MCF 10A (cell line): ENCODE measurements at regions not wholly inside any gene's neighbourhood (a gene's known extent, or its start where the extent isn't known, plus 50 kb on each side); places are given as distances from the start of the nearest gene placed in this dataset.

ENCODE experiments used
- BruUV-seq: library from RNA; stranded (reverse); fragments of 400-500 nt; replicated peaks from 2 replicates; lab custom pipeline; 2021; lab: Mats Ljungman, UMichigan
- CTCF ChIA-PET: fragments of 300-600 bp; sonication (Branson Sonifier 250); formaldehyde crosslinking; extraction: SDS; loops from one replicate; lab custom pipeline; 2021; ENCODE audit warnings: antibody characterized with exemption, inconsistent platforms; lab: Yijun Ruan, JAX
- POLR2A ChIA-PET: fragments of 300-600, 350-650 bp; sonication (Branson Sonifier 250); formaldehyde crosslinking; extraction: SDS; loops from one replicate; lab custom pipeline; 2020; ENCODE audit warnings: antibody characterized with exemption, inconsistent platforms; lab: Yijun Ruan, JAX
- DNase-seq: peaks from one replicate; pipeline ENCODE4 v3.0.0-alpha.2; 2018; ENCODE audit not compliant: unreplicated experiment
- H3K27ac Mint-ChIP-seq: one replicate; pipeline ENCODE4 v1.8.0; 2022; ENCODE audit warnings: mild to moderate bottlenecking, low read depth, mixed read lengths; ENCODE audit not compliant: unreplicated experiment
- H3K27me3 Mint-ChIP-seq: one replicate; pipeline ENCODE4 v1.8.0; 2022; ENCODE audit warnings: mixed read lengths; ENCODE audit not compliant: insufficient read depth, unreplicated experiment
- H3K36me3 Mint-ChIP-seq: one replicate; pipeline ENCODE4 v1.8.0; 2022; ENCODE audit warnings: mild to moderate bottlenecking, moderate library complexity, mixed read lengths; ENCODE audit not compliant: insufficient read depth, unreplicated experiment
- H3K4me1 Mint-ChIP-seq: one replicate; pipeline ENCODE4 v1.8.0; 2022; ENCODE audit warnings: mixed read lengths; ENCODE audit not compliant: insufficient read depth, unreplicated experiment
- H3K4me3 Mint-ChIP-seq: one replicate; pipeline ENCODE4 v1.8.0; 2022; ENCODE audit warnings: mild to moderate bottlenecking, moderate library complexity, mixed read lengths; ENCODE audit not compliant: unreplicated experiment
- H3K9me3 Mint-ChIP-seq: one replicate; pipeline ENCODE4 v1.8.0; 2022; ENCODE audit warnings: mixed read lengths; ENCODE audit not compliant: unreplicated experiment
- intact Hi-C: fragments of 100-400 bp; cut with micrococcal nuclease; formaldehyde crosslinking; loops from 2 replicates; pipeline ENCODE4 v1.14.1; 2022
- TF ChIP-seq, protein P1 (sequence below): fragments of 200-600 bp; IDR thresholded peaks from one replicate; pipeline ENCODE4 v1.8.0; 2022; ENCODE audit warnings: antibody characterized with exemption, mild to moderate bottlenecking; ENCODE audit not compliant: unreplicated experiment

DNA sequence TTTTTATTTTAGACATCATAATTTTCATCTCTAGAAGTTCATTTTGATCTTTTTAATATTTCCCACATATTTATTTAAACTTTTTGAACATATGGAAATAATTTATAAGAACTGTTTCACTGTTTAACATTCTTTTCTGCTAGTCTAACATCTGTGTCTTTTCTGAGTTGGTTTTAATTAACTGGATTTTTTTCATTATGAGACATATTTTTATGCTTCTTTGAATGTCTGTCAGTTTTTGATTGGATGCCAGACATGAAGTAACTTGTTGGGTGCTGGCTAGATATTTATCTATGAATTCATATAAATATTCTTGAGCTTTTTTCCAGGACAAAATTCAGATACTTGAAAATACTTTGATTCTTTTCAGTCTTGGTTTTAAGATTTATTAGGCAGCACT, 317.8 kb upstream of the NCAM1 start:
- BruUV-seq, result no TSS peak
- H3K9me3 Mint-ChIP-seq, result peaks cover 24% of the 10 kb centered on the region

DNA sequence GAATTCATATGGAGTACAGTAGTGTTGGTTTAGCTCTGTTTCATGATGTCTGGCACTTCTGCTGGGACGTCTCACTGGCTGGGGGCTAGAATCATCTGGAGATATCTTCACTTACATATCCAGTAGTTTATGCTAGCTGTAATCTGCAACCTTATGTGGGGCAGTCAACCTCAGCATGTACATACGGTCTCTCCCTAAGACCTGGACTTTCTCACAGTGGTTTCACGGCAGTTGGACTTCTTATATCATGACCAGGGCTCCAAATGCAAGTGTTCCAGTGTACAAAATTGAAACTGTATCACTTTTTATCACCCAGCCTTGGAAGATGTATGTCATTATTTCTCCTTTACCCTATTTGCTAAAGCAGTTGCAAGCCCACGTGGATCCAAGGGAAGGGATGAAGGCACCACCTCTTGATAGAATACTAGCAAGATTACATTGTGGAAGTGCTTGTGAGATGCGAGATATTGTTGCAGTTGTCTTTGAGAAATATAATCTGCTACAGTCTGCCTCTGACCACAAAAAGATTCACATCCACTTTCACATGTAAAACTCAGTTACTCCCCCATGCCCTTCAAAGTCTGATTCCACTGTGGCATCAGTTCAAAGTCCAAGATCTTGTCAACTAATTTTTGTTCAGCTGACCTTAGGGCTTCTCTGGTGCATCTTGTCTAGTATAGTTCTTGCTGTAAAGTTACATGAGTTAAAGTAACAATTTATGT, 316.6 kb upstream of the NCAM1 start:
- H3K27me3 Mint-ChIP-seq, result no peaks in the 10 kb centered on the region
- no peak overlapping the region for H3K27ac Mint-ChIP-seq
- BruUV-seq, result no TSS peak

More for the DNA sequence above, 317.8 kb upstream of the NCAM1 start:
- POLR2A ChIA-PET, result no interaction called here
- TF ChIP-seq, protein P1, sequence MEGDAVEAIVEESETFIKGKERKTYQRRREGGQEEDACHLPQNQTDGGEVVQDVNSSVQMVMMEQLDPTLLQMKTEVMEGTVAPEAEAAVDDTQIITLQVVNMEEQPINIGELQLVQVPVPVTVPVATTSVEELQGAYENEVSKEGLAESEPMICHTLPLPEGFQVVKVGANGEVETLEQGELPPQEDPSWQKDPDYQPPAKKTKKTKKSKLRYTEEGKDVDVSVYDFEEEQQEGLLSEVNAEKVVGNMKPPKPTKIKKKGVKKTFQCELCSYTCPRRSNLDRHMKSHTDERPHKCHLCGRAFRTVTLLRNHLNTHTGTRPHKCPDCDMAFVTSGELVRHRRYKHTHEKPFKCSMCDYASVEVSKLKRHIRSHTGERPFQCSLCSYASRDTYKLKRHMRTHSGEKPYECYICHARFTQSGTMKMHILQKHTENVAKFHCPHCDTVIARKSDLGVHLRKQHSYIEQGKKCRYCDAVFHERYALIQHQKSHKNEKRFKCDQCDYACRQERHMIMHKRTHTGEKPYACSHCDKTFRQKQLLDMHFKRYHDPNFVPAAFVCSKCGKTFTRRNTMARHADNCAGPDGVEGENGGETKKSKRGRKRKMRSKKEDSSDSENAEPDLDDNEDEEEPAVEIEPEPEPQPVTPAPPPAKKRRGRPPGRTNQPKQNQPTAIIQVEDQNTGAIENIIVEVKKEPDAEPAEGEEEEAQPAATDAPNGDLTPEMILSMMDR, result no peak
- Mint-ChIP-seq H3K4me1 (no peaks in the 10 kb centered on the region), H3K27ac (no peak overlapping the region), H3K4me3 (no peak overlapping the region), H3K27me3 (no peaks in the 10 kb centered on the region), H3K36me3 (no peaks in the 10 kb centered on the region)
- CTCF ChIA-PET, result no interaction called here
- no peak for DNase-seq
- intact Hi-C loops, result no loop called here

DNA sequence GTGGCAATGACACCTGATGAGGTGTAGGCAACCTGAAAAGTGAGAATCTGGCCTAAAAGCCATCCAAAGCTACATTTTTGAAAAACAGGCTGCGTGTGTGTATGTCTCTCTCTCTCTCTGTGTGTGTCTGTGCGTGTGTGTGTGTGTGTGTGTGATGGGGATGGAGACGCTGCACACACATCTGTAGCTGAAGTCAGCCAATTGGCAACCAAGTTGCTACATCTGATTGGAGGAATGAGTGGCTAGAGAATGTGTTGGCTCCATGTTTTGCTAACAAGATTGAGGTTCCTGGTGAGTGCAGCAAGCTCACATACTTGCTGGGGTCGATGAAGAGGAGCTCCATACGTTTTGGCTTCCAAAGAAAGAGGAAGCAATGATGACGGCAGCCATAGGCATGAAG, 311.4 kb upstream of the NCAM1 start:
- intact Hi-C loops, result no loop called here
- no peaks in the 10 kb centered on the region for H3K27me3 Mint-ChIP-seq
- ChIA-PET CTCF (interaction anchor here (0.6 to 1.8 kb wide), 5 partner anchors 41 to 602 kb away, joined by 3 to 5 read pairs (median 3); no protein-coding TSS in a partner anchor), POLR2A (no interaction called here)
- no peaks in the 10 kb centered on the region for H3K9me3 Mint-ChIP-seq
- peaks cover 10% of the 10 kb centered on the region for H3K4me1 Mint-ChIP-seq
- BruUV-seq, result no TSS peak
- TF ChIP-seq, protein P1, result no peak
- no peak for DNase-seq
- H3K4me3 Mint-ChIP-seq, result no peak overlapping the region
- H3K36me3 Mint-ChIP-seq, result no peaks in the 10 kb centered on the region
- no peak overlapping the region for H3K27ac Mint-ChIP-seq

More for the DNA sequence above, 316.6 kb upstream of the NCAM1 start:
- intact Hi-C loops, result no loop called here
- no peak for DNase-seq
- Mint-ChIP-seq H3K9me3 (peaks cover 23% of the 10 kb centered on the region), H3K4me1 (no peaks in the 10 kb centered on the region), H3K36me3 (no peaks in the 10 kb centered on the region), H3K4me3 (no peak overlapping the region)
- ChIA-PET CTCF (interaction anchor here (0.6 to 0.9 kb wide), 2 partner anchors 931 to 1086 kb away, joined by 3 to 4 read pairs; no protein-coding TSS in a partner anchor), POLR2A (interaction anchor here (0.6 kb wide), 1 partner anchor 1134 kb away, joined by 4 read pairs; no protein-coding TSS in a partner anchor)
- TF ChIP-seq, protein P1, result no peak

DNA sequence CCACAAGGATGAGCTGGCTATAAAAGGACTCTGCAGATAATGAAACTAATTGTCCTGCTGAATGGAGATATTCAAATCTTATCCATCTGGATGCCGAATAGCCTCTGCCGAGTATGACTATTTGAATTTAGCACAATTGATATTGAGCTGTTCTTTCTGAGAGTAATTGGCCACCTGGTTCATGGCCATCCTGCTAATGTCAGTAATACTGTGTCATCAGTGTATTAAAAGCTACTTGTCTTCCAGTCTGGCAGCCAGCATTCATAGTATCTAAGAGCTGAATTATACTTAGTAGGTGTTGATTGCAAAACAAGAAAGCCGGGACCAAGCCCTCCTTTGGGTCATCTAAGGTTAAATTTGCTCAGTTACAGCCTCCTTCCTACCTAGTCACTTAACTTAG, 310.7 kb upstream of the NCAM1 start:
- TF ChIP-seq, protein P1, result no peak

More for the DNA sequence above, 310.7 kb upstream of the NCAM1 start:
- Mint-ChIP-seq H3K27me3 (no peaks in the 10 kb centered on the region), H3K9me3 (no peaks in the 10 kb centered on the region), H3K4me1 (peaks cover 10% of the 10 kb centered on the region), H3K4me3 (no peak overlapping the region), H3K36me3 (no peaks in the 10 kb centered on the region), H3K27ac (no peak overlapping the region)
- ChIA-PET POLR2A (no interaction called here), CTCF (interaction anchor here (1.0 kb wide), 1 partner anchor 145 kb away, joined by 5 read pairs; no protein-coding TSS in a partner anchor)
- DNase-seq, result no peak
- no TSS peak for BruUV-seq
- intact Hi-C loops, result no loop called here
